Activated naive CD8-positive, alpha-beta T cell (primary cell): ENCODE measurements at regions not wholly inside any gene's neighbourhood (a gene's known extent, or its start where the extent isn't known, plus 50 kb on each side); places are given as distances from the start of the nearest gene placed in this dataset.

Experiments
- H3K27ac Mint-ChIP-seq: one replicate; pipeline ENCODE4 v1.8.0; 2021; ENCODE audit warnings: mixed read lengths
- H3K27me3 Mint-ChIP-seq: one replicate; pipeline ENCODE4 v1.8.0; 2021; ENCODE audit warnings: mixed read lengths
- H3K36me3 Mint-ChIP-seq: one replicate; pipeline ENCODE4 v1.8.0; 2021; ENCODE audit warnings: mixed read lengths
- H3K4me1 Mint-ChIP-seq: one replicate; pipeline ENCODE4 v1.8.0; 2021; ENCODE audit warnings: low read depth, mixed read lengths
- H3K4me3 Mint-ChIP-seq: one replicate; pipeline ENCODE4 v1.8.0; 2021; ENCODE audit warnings: mild to moderate bottlenecking, mixed read lengths
- H3K9me3 Mint-ChIP-seq: one replicate; pipeline ENCODE4 v1.8.0; 2021; ENCODE audit warnings: low read depth, mixed read lengths

- peaks cover 2% of the 10 kb centered on the region for H3K4me1 Mint-ChIP-seq
- peaks cover 2% of the 10 kb centered on the region for H3K36me3 Mint-ChIP-seq
- H3K9me3 Mint-ChIP-seq = peaks cover 6% of the 10 kb centered on the region
- peaks cover 13% of the 10 kb centered on the region for H3K27me3 Mint-ChIP-seq
- no peak overlapping the region for H3K27ac Mint-ChIP-seq
- no peak overlapping the region for H3K4me3 Mint-ChIP-seq
Observed at GRCh38 chr13:109510013-109510412, 276.4 kb downstream of the IRS2 start.

GRCh38 chr13:109509154-109509900, 277.1 kb downstream of the IRS2 start:
- H3K27ac Mint-ChIP-seq = no peak overlapping the region
- peaks cover 2% of the 10 kb centered on the region for H3K4me1 Mint-ChIP-seq
- no peak overlapping the region for H3K4me3 Mint-ChIP-seq
- H3K36me3 Mint-ChIP-seq = peaks cover 2% of the 10 kb centered on the region
- H3K9me3 Mint-ChIP-seq = peaks cover 6% of the 10 kb centered on the region
- peaks cover 13% of the 10 kb centered on the region for H3K27me3 Mint-ChIP-seq

GRCh38 chr13:109500146-109500773, 286.1 kb downstream of the IRS2 start:
- H3K9me3 Mint-ChIP-seq = no peaks in the 10 kb centered on the region
- H3K36me3 Mint-ChIP-seq = no peaks in the 10 kb centered on the region
- no peak overlapping the region for H3K4me3 Mint-ChIP-seq
- H3K4me1 Mint-ChIP-seq = no peaks in the 10 kb centered on the region
- no peaks in the 10 kb centered on the region for H3K27me3 Mint-ChIP-seq
- H3K27ac Mint-ChIP-seq = no peak overlapping the region

- Mint-ChIP-seq H3K27ac (no peak overlapping the region), H3K9me3 (no peaks in the 10 kb centered on the region), H3K27me3 (no peaks in the 10 kb centered on the region), H3K36me3 (no peaks in the 10 kb centered on the region), H3K4me1 (no peaks in the 10 kb centered on the region), H3K4me3 (no peak overlapping the region)
Observed at GRCh38 chr13:109497917-109498316, 288.5 kb downstream of the IRS2 start.

- Mint-ChIP-seq H3K4me3 (no peak overlapping the region), H3K9me3 (no peaks in the 10 kb centered on the region), H3K27ac (no peak overlapping the region), H3K4me1 (no peaks in the 10 kb centered on the region), H3K27me3 (no peaks in the 10 kb centered on the region), H3K36me3 (no peaks in the 10 kb centered on the region)
Observed at GRCh38 chr13:109496216-109496615, 290.2 kb downstream of the IRS2 start.

- H3K36me3 Mint-ChIP-seq = no peaks in the 10 kb centered on the region
- no peaks in the 10 kb centered on the region for H3K4me1 Mint-ChIP-seq
- H3K4me3 Mint-ChIP-seq = no peak overlapping the region
- no peaks in the 10 kb centered on the region for H3K27me3 Mint-ChIP-seq
- H3K27ac Mint-ChIP-seq = no peak overlapping the region
- H3K9me3 Mint-ChIP-seq = no peaks in the 10 kb centered on the region
Observed at GRCh38 chr13:109494925-109495369, 291.4 kb downstream of the IRS2 start.

- Mint-ChIP-seq H3K27me3 (peaks cover 3% of the 10 kb centered on the region), H3K4me3 (no peak overlapping the region), H3K27ac (no peak overlapping the region), H3K9me3 (no peaks in the 10 kb centered on the region), H3K4me1 (no peaks in the 10 kb centered on the region), H3K36me3 (peaks cover 2% of the 10 kb centered on the region)
Observed at GRCh38 chr13:109485136-109485794, 301.1 kb downstream of the IRS2 start.

GRCh38 chr13:109483284-109483683, 303.1 kb downstream of the IRS2 start:
- peaks cover 1% of the 10 kb centered on the region for H3K27me3 Mint-ChIP-seq
- no peak overlapping the region for H3K4me3 Mint-ChIP-seq
- H3K36me3 Mint-ChIP-seq = no peaks in the 10 kb centered on the region
- H3K27ac Mint-ChIP-seq = no peak overlapping the region
- no peaks in the 10 kb centered on the region for H3K9me3 Mint-ChIP-seq
- H3K4me1 Mint-ChIP-seq = no peaks in the 10 kb centered on the region

- Mint-ChIP-seq H3K9me3 (no peaks in the 10 kb centered on the region), H3K4me1 (no peaks in the 10 kb centered on the region), H3K27me3 (peaks cover 3% of the 10 kb centered on the region), H3K36me3 (no peaks in the 10 kb centered on the region), H3K4me3 (no peak overlapping the region), H3K27ac (no peak overlapping the region)
Observed at GRCh38 chr13:109481040-109481439, 305.3 kb downstream of the IRS2 start.

GRCh38 chr13:109480011-109480955, 306.1 kb downstream of the IRS2 start:
- Mint-ChIP-seq H3K4me3 (no peak overlapping the region), H3K27me3 (peaks cover 3% of the 10 kb centered on the region), H3K36me3 (no peaks in the 10 kb centered on the region)

GRCh38 chr13:109479534-109479933, 306.8 kb downstream of the IRS2 start:
- Mint-ChIP-seq H3K36me3 (no peaks in the 10 kb centered on the region), H3K27ac (no peak overlapping the region), H3K4me1 (no peaks in the 10 kb centered on the region), H3K27me3 (peaks cover 3% of the 10 kb centered on the region), H3K4me3 (no peak overlapping the region), H3K9me3 (no peaks in the 10 kb centered on the region)

More at GRCh38 chr13:109480011-109480955, 306.1 kb downstream of the IRS2 start:
- no peaks in the 10 kb centered on the region for H3K9me3 Mint-ChIP-seq
- no peak overlapping the region for H3K27ac Mint-ChIP-seq
- no peaks in the 10 kb centered on the region for H3K4me1 Mint-ChIP-seq

- H3K36me3 Mint-ChIP-seq = no peaks in the 10 kb centered on the region
- H3K27me3 Mint-ChIP-seq = peaks cover 3% of the 10 kb centered on the region
- no peak overlapping the region for H3K27ac Mint-ChIP-seq
- H3K4me3 Mint-ChIP-seq = no peak overlapping the region
- no peaks in the 10 kb centered on the region for H3K9me3 Mint-ChIP-seq
- H3K4me1 Mint-ChIP-seq = no peaks in the 10 kb centered on the region
Observed at GRCh38 chr13:109476001-109476400, 310.4 kb downstream of the IRS2 start.

- peaks cover 3% of the 10 kb centered on the region for H3K27me3 Mint-ChIP-seq
- no peaks in the 10 kb centered on the region for H3K4me1 Mint-ChIP-seq
- peaks cover 7% of the 10 kb centered on the region for H3K9me3 Mint-ChIP-seq
- no peak overlapping the region for H3K27ac Mint-ChIP-seq
- no peaks in the 10 kb centered on the region for H3K36me3 Mint-ChIP-seq
- H3K4me3 Mint-ChIP-seq = no peak overlapping the region
Observed at GRCh38 chr13:109468123-109468522, 318.3 kb downstream of the IRS2 start.

- Mint-ChIP-seq H3K27me3 (peaks cover 3% of the 10 kb centered on the region), H3K9me3 (peaks cover 20% of the 10 kb centered on the region), H3K4me3 (no peak overlapping the region), H3K4me1 (no peaks in the 10 kb centered on the region), H3K36me3 (no peaks in the 10 kb centered on the region), H3K27ac (no peak overlapping the region)
Observed at GRCh38 chr13:109465148-109465547, 321.2 kb downstream of the IRS2 start.
